Naive B cell (primary cell): ENCODE measurements at regions not wholly inside any gene's neighbourhood (a gene's known extent, or its start where the extent isn't known, plus 50 kb on each side); places are given as distances from the start of the nearest gene placed in this dataset.

Experiments used
- ATAC-seq, 2 donors: fragments of 150-1000 bp; cut with Tn5 transposase; 2 replicates each; pipeline ENCODE4 v1.10.0; 2021; ENCODE audit warnings: low read depth in 2 of 2, mild to moderate bottlenecking in 2 of 2, moderate library complexity in 2 of 2
- DNase-seq: peaks from one replicate; pipeline ENCODE4 v3.0.0; 2022
- H3K27ac Mint-ChIP-seq, 6 donors: one replicate each; pipeline ENCODE4 v1.8.0; 2020 to 2022; ENCODE audit warnings: mild to moderate bottlenecking in 6 of 6, mixed read lengths in 6 of 6, moderate library complexity in 5 of 6, inconsistent platforms in 2 of 6
- H3K27me3 Mint-ChIP-seq, 3 donors: one replicate each; pipeline ENCODE4 v1.8.0; 2021 to 2022; ENCODE audit warnings: mixed read lengths in 3 of 3, mild to moderate bottlenecking in 1 of 3
- H3K36me3 Mint-ChIP-seq, 2 donors: one replicate each; pipeline ENCODE4 v1.8.0; 2020 to 2022; ENCODE audit warnings: mixed read lengths in 2 of 2, inconsistent platforms in 1 of 2, mild to moderate bottlenecking in 1 of 2
- H3K4me1 Mint-ChIP-seq, 3 donors: one replicate each; pipeline ENCODE4 v1.8.0; 2020 to 2022; ENCODE audit warnings: mixed read lengths in 3 of 3, inconsistent platforms in 1 of 3, mild to moderate bottlenecking in 1 of 3, moderate library complexity in 1 of 3
- H3K4me3 Mint-ChIP-seq, 8 donors: one replicate each; pipeline ENCODE4 v1.8.0; 2020 to 2022; ENCODE audit warnings: mild to moderate bottlenecking in 8 of 8, mixed read lengths in 8 of 8, moderate library complexity in 8 of 8, inconsistent platforms in 2 of 8
- H3K9me3 Mint-ChIP-seq, 7 donors: one replicate each; pipeline ENCODE4 v1.8.0; 2020 to 2022; ENCODE audit warnings: mixed read lengths in 7 of 7, mild to moderate bottlenecking in 5 of 7, inconsistent platforms in 2 of 7, moderate library complexity in 1 of 7

GRCh38 chr2:9156483-9156882, 50.1 kb upstream of the ASAP2 start:
- H3K4me3 Mint-ChIP-seq, result no peak overlapping the region
- H3K27ac Mint-ChIP-seq, result no peak overlapping the region
- H3K9me3 Mint-ChIP-seq, result peaks cover 0 to 5% (median 0%) of the 10 kb centered on the region in 7 donors
- peaks cover 25 to 37% (median 26%) of the 10 kb centered on the region in 3 donors for H3K27me3 Mint-ChIP-seq
- ATAC-seq, result no peak
- H3K4me1 Mint-ChIP-seq, result peaks cover 0 to 2% (median 0%) of the 10 kb centered on the region in 3 donors
- H3K36me3 Mint-ChIP-seq, result no peaks in the 10 kb centered on the region
- DNase-seq, result no peak

GRCh38 chr2:9154061-9154460, 52.6 kb upstream of the ASAP2 start:
- Mint-ChIP-seq H3K27ac (no peak overlapping the region), H3K4me3 (no peak overlapping the region)

DNA sequence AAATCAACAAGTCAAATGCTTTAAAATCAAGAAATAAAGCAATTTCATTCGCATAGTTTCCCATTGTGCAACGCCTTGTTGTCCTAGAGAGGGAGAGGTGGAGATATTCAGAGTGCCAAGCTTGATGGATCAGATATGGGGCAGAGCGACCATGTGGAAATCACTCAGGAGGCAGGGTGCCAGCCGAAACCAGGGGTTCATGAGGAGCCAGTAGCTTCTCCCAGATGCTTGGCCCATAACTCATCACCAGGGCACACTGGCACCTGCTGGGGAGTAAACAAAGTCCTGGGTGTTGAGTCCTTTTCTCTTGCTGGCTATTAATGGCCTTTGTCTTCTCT, 53.0 kb upstream of the ASAP2 start:
- H3K9me3 Mint-ChIP-seq, result peaks cover 0 to 5% (median 0%) of the 10 kb centered on the region in 7 donors
- no peak overlapping the region for H3K27ac Mint-ChIP-seq
- no peak for DNase-seq
- peaks cover 30 to 43% (median 34%) of the 10 kb centered on the region in 3 donors for H3K27me3 Mint-ChIP-seq
- no peaks in the 10 kb centered on the region for H3K36me3 Mint-ChIP-seq
- no peak overlapping the region for H3K4me3 Mint-ChIP-seq
- ATAC-seq, result no peak
- peaks cover 0 to 2% (median 0%) of the 10 kb centered on the region in 3 donors for H3K4me1 Mint-ChIP-seq

More at GRCh38 chr2:9154061-9154460, 52.6 kb upstream of the ASAP2 start:
- Mint-ChIP-seq H3K4me1 (peaks cover 0 to 2% (median 0%) of the 10 kb centered on the region in 3 donors), H3K9me3 (peaks cover 0 to 5% (median 0%) of the 10 kb centered on the region in 7 donors), H3K27me3 (peaks cover 30 to 43% (median 32%) of the 10 kb centered on the region in 3 donors), H3K36me3 (no peaks in the 10 kb centered on the region)
- no peak for DNase-seq
- no peak for ATAC-seq

DNA sequence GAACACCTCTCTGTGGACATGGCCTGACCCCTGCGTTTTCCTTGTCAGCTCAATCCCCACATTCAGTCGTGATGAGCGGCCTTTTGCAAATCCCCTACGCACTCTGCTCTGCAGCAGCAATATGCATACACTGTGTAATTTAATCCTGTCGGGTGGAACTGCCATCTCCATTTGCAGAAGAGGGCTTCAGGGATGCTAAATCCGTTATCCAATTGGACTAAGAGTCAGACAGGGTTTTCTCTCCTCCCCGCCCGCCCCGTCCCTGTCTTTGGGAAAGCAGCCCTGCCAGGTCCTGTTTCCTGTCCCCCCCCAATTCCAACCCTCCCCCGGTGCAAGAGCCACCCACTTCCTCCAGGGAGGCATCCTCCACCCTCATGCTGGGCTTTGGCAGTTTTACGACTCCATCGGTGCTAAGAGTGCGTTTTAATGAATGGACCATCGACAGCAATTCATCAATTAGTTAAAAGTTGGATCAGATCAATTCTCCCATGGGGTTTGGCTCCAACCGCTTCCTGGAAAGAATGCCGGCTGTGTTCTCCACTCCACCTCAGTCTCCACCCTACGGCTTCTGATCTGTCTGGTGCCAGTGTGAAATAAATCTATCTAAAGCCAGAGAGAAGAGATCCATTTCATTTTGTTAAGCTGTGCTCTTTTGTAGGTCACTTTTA, 53.5 kb upstream of the ASAP2 start:
- Mint-ChIP-seq H3K4me3 (no peak overlapping the region), H3K27ac (no peak overlapping the region), H3K4me1 (peaks cover 0 to 2% (median 0%) of the 10 kb centered on the region in 3 donors), H3K27me3 (peaks cover 30 to 43% (median 39%) of the 10 kb centered on the region in 3 donors), H3K36me3 (no peaks in the 10 kb centered on the region), H3K9me3 (peaks cover 0 to 5% (median 0%) of the 10 kb centered on the region in 7 donors)
- DNase-seq (no peak), ATAC-seq (no peak)

- peaks cover 20 to 45% (median 26%) of the 10 kb centered on the region in 3 donors for H3K27me3 Mint-ChIP-seq
- H3K9me3 Mint-ChIP-seq, result peaks cover 0 to 1% (median 0%) of the 10 kb centered on the region in 7 donors
- H3K36me3 Mint-ChIP-seq, result no peaks in the 10 kb centered on the region
- H3K4me1 Mint-ChIP-seq, result peaks cover 0 to 2% (median 0%) of the 10 kb centered on the region in 3 donors
- no peak for DNase-seq
- no peak overlapping the region for H3K27ac Mint-ChIP-seq
- ATAC-seq, result no peak
- H3K4me3 Mint-ChIP-seq, result no peak overlapping the region
These were observed 55.7 kb upstream of the ASAP2 start for GRCh38 chr2:9150906-9151305.

GRCh38 chr2:9150568-9150900, 56.1 kb upstream of the ASAP2 start:
- Mint-ChIP-seq H3K4me1 (peaks cover 0 to 2% (median 0%) of the 10 kb centered on the region in 3 donors), H3K4me3 (no peak overlapping the region), H3K9me3 (peaks cover 0 to 1% (median 0%) of the 10 kb centered on the region in 7 donors), H3K27ac (no peak overlapping the region), H3K36me3 (no peaks in the 10 kb centered on the region), H3K27me3 (peaks cover 20 to 45% (median 22%) of the 10 kb centered on the region in 3 donors)
- DNase-seq (no peak), ATAC-seq (no peak)

DNA sequence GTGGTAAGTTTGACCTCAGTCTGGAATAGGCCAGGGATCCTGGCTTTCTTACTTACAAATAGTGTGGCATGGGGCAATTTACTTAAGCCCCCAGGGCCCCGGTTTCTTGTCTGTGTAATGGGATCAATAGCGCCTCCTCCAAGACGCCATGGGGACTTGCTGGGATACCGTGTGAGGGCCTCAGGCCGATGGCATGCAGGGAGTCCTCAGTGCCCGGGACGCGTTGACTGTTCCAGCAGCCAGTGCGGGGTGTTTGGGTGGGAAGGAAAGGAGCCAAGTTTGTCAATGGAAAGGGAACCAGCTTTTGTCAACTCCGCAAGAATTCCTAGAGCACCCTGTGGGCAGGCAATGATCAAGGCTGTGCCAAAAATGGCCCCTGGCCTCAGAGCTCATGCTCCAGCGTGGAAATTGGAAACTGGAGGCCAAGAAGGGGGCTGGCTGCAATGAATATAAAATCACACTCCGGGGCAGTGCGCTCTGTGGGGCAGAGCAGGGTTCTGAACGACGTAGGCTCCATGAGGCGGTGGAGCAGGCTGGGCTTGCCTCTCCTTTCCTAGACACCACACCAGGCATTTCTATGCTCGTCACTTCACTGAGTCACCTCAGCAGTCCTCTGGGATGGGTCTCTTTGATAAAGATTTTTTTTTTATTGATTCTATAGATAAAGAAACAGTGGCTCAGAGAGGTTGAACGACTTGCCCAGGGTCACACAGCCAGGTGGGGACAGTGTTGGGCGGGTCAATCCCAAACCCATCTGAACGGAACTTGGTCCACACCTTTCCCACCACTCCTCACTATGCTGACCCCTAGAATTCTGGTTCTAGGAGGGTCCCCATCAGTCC, 56.7 kb upstream of the ASAP2 start:
- peaks cover 0 to 2% (median 0%) of the 10 kb centered on the region in 3 donors for H3K4me1 Mint-ChIP-seq
- DNase-seq, result no peak
- peaks cover 0 to 1% (median 0%) of the 10 kb centered on the region in 7 donors for H3K9me3 Mint-ChIP-seq
- H3K36me3 Mint-ChIP-seq, result no peaks in the 10 kb centered on the region
- no peak overlapping the region for H3K27ac Mint-ChIP-seq
- H3K4me3 Mint-ChIP-seq, result no peak overlapping the region
- no peak for ATAC-seq
- H3K27me3 Mint-ChIP-seq, result peaks cover 16 to 45% (median 20%) of the 10 kb centered on the region in 3 donors

GRCh38 chr2:9149388-9149660, 57.3 kb upstream of the ASAP2 start:
- Mint-ChIP-seq H3K27me3 (peaks cover 15 to 45% (median 20%) of the 10 kb centered on the region in 3 donors), H3K9me3 (no peaks in the 10 kb centered on the region), H3K4me1 (peaks cover 0 to 2% (median 0%) of the 10 kb centered on the region in 3 donors), H3K27ac (no peak overlapping the region), H3K4me3 (no peak overlapping the region), H3K36me3 (no peaks in the 10 kb centered on the region)
- DNase-seq (no peak), ATAC-seq (no peak)

- no peaks in the 10 kb centered on the region for H3K9me3 Mint-ChIP-seq
- H3K27me3 Mint-ChIP-seq, result peaks cover 4 to 38% (median 10%) of the 10 kb centered on the region in 3 donors
- DNase-seq, result no peak
- H3K4me1 Mint-ChIP-seq, result peaks cover 0 to 6% (median 0%) of the 10 kb centered on the region in 3 donors
- no peak overlapping the region for H3K27ac Mint-ChIP-seq
- H3K36me3 Mint-ChIP-seq, result no peaks in the 10 kb centered on the region
- ATAC-seq, result no peak
- no peak overlapping the region for H3K4me3 Mint-ChIP-seq
These were observed 60.0 kb upstream of the ASAP2 start for GRCh38 chr2:9146646-9147045.

GRCh38 chr2:9145752-9146430, 60.7 kb upstream of the ASAP2 start:
- no peaks in the 10 kb centered on the region for H3K36me3 Mint-ChIP-seq
- peaks cover 0 to 6% (median 0%) of the 10 kb centered on the region in 3 donors for H3K4me1 Mint-ChIP-seq
- no peak overlapping the region for H3K4me3 Mint-ChIP-seq
- DNase-seq, result no peak
- peaks cover 4 to 38% (median 10%) of the 10 kb centered on the region in 3 donors for H3K27me3 Mint-ChIP-seq
- ATAC-seq, result no peak
- no peak overlapping the region for H3K27ac Mint-ChIP-seq
- no peaks in the 10 kb centered on the region for H3K9me3 Mint-ChIP-seq

GRCh38 chr2:9145109-9145751, 61.4 kb upstream of the ASAP2 start:
- ATAC-seq (no peak), DNase-seq (no peak)
- no peak overlapping the region for H3K27ac Mint-ChIP-seq
- peaks cover 4 to 42% (median 11%) of the 10 kb centered on the region in 3 donors for H3K27me3 Mint-ChIP-seq
- peaks cover 0 to 6% (median 0%) of the 10 kb centered on the region in 3 donors for H3K4me1 Mint-ChIP-seq
- H3K4me3 Mint-ChIP-seq, result no peak overlapping the region
- no peaks in the 10 kb centered on the region for H3K36me3 Mint-ChIP-seq
- no peaks in the 10 kb centered on the region for H3K9me3 Mint-ChIP-seq

DNA sequence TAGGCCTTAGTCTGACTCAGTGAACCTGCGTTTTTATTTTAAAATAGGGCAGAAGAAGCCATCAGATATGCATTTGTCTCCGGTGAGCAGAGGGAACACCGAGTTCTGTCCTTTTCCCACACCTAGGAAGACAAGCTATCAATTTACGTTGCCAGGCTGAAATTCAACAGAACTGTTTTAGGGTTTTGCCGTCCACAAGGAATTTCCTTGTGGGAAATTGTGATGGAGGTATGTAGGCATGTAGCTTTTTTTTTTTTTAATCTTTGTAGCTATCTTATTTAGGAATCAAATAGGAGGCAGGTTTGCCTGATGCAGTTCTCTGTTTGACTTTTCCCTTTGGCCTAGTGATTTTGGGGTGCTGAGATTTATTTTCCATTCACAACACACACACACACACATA, 62.0 kb upstream of the ASAP2 start:
- no peaks in the 10 kb centered on the region for H3K36me3 Mint-ChIP-seq
- H3K27me3 Mint-ChIP-seq, result peaks cover 0 to 46% (median 11%) of the 10 kb centered on the region in 3 donors
- no peak overlapping the region for H3K27ac Mint-ChIP-seq
- H3K4me1 Mint-ChIP-seq, result peaks cover 0 to 6% (median 0%) of the 10 kb centered on the region in 3 donors
- ATAC-seq, result no peak
- H3K4me3 Mint-ChIP-seq, result no peak overlapping the region
- no peaks in the 10 kb centered on the region for H3K9me3 Mint-ChIP-seq
- DNase-seq, result no peak

GRCh38 chr2:9144046-9144445, 62.6 kb upstream of the ASAP2 start:
- Mint-ChIP-seq H3K9me3 (no peaks in the 10 kb centered on the region), H3K27me3 (peaks cover 0 to 48% (median 12%) of the 10 kb centered on the region in 3 donors), H3K36me3 (no peaks in the 10 kb centered on the region), H3K27ac (no peak overlapping the region), H3K4me3 (no peak overlapping the region), H3K4me1 (peaks cover 0 to 6% (median 0%) of the 10 kb centered on the region in 3 donors)
- DNase-seq, result no peak
- ATAC-seq, result no peak
